BJ (cell line): ENCODE measurements at regions not wholly inside any gene's neighbourhood (a gene's known extent, or its start where the extent isn't known, plus 50 kb on each side); places are given as distances from the start of the nearest gene placed in this dataset.

ENCODE experiments used
- CTCF ChIA-PET: fragments of 350-600 bp; formaldehyde crosslinking; extraction: SDS; loops from one replicate; lab custom pipeline; 2021; ENCODE audit warnings: antibody characterized with exemption, inconsistent platforms; lab: Yijun Ruan, JAX
- POLR2A ChIA-PET: fragments of 300-600 bp; sonication (Branson Sonifier 250); formaldehyde crosslinking; extraction: SDS; loops from one replicate; lab custom pipeline; 2021; ENCODE audit warnings: antibody characterized with exemption; lab: Charles Lee
- DNase-seq: peaks from one replicate; pipeline ENCODE4 v3.0.0-alpha.2; 2011; ENCODE audit warnings: low read depth
- H3K27me3 ChIP-seq: 2 replicates; pipeline ENCODE4 v1.6.0; 2011; ENCODE audit warnings: low read length; ENCODE audit not compliant: control insufficient read depth, insufficient read depth
- H3K36me3 ChIP-seq: 2 replicates; pipeline ENCODE4 v1.5.1; 2011; ENCODE audit warnings: low read length; ENCODE audit not compliant: control insufficient read depth, insufficient read depth
- H3K4me3 ChIP-seq: 2 replicates; pipeline ENCODE4 v1.5.1; 2011; ENCODE audit warnings: low read depth, mild to moderate bottlenecking, control low read depth, low read length
- CTCF ChIP-seq: IDR thresholded peaks from 2 replicates; pipeline ENCODE4 v1.5.1; 2011; ENCODE audit warnings: low read depth, mild to moderate bottlenecking, control low read depth, inconsistent platforms, low read length, moderate library complexity; ENCODE audit not compliant: insufficient read depth

GRCh38 chr2:40625849-40626248 lies 174.0 kb upstream of the SLC8A1 start:
- Histone ChIP-seq H3K36me3 (no peaks in the 10 kb centered on the region), H3K4me3 (no peak overlapping the region), H3K27me3 (no peaks in the 10 kb centered on the region)
- no peak for TF ChIP-seq CTCF
- no peak for DNase-seq
- CTCF ChIA-PET, result no interaction called here
- POLR2A ChIA-PET, result no interaction called here

GRCh38 chr2:40628556-40628955 lies 176.7 kb upstream of the SLC8A1 start:
- Histone ChIP-seq H3K4me3 (no peak overlapping the region), H3K36me3 (no peaks in the 10 kb centered on the region), H3K27me3 (no peaks in the 10 kb centered on the region)
- CTCF ChIA-PET, result interaction anchor here (0.8 kb wide), 1 partner anchor 19 kb away, joined by 3 read pairs; no protein-coding TSS in a partner anchor
- TF ChIP-seq CTCF, result no peak
- DNase-seq, result no peak
- POLR2A ChIA-PET, result interaction anchor here (0.6 kb wide), 1 partner anchor 14 kb away, joined by 3 read pairs; no protein-coding TSS in a partner anchor

GRCh38 chr2:40629768-40630434 lies 178.0 kb upstream of the SLC8A1 start:
- DNase-seq, result no peak
- ChIA-PET CTCF (no interaction called here), POLR2A (no interaction called here)
- H3K4me3 ChIP-seq, result no peak overlapping the region
- no peaks in the 10 kb centered on the region for H3K36me3 ChIP-seq
- H3K27me3 ChIP-seq, result no peaks in the 10 kb centered on the region
- no peak for TF ChIP-seq CTCF

GRCh38 chr2:40639320-40639719 lies 187.4 kb upstream of the SLC8A1 start:
- DNase-seq, result no peak
- no peak for TF ChIP-seq CTCF
- no peak overlapping the region for H3K4me3 ChIP-seq
- CTCF ChIA-PET, result interaction anchor here (0.6 to 1.2 kb wide), 2 partner anchors 17 to 115 kb away, joined by 3 to 4 read pairs; no protein-coding TSS in a partner anchor
- POLR2A ChIA-PET, result no interaction called here
- no peaks in the 10 kb centered on the region for H3K36me3 ChIP-seq
- no peaks in the 10 kb centered on the region for H3K27me3 ChIP-seq

- TF ChIP-seq CTCF, result no peak
- Histone ChIP-seq H3K36me3 (no peaks in the 10 kb centered on the region), H3K4me3 (no peak overlapping the region), H3K27me3 (no peaks in the 10 kb centered on the region)
- ChIA-PET POLR2A (interaction anchor here (0.6 kb wide), 1 partner anchor 14 kb away, joined by 3 read pairs; no protein-coding TSS in a partner anchor), CTCF (no interaction called here)
- DNase-seq, result no peak
Observed at GRCh38 chr2:40642237-40642636, 190.3 kb upstream of the SLC8A1 start.
